GM04504 (cell line): ENCODE measurements at regions not wholly inside any gene's neighbourhood (a gene's known extent, or its start where the extent isn't known, plus 50 kb on each side); places are given as distances from the start of the nearest gene placed in this dataset.
"Not testable (repeated sequence)": the region's sequence is repeated elsewhere in the genome, so short reads cannot be mapped to it uniquely, and the experiment has no call there.

ENCODE experiments used
- DNase-seq: peaks from one replicate; pipeline ENCODE4 v3.0.0-alpha.2; 2012; ENCODE audit warnings: low read depth

DNA sequence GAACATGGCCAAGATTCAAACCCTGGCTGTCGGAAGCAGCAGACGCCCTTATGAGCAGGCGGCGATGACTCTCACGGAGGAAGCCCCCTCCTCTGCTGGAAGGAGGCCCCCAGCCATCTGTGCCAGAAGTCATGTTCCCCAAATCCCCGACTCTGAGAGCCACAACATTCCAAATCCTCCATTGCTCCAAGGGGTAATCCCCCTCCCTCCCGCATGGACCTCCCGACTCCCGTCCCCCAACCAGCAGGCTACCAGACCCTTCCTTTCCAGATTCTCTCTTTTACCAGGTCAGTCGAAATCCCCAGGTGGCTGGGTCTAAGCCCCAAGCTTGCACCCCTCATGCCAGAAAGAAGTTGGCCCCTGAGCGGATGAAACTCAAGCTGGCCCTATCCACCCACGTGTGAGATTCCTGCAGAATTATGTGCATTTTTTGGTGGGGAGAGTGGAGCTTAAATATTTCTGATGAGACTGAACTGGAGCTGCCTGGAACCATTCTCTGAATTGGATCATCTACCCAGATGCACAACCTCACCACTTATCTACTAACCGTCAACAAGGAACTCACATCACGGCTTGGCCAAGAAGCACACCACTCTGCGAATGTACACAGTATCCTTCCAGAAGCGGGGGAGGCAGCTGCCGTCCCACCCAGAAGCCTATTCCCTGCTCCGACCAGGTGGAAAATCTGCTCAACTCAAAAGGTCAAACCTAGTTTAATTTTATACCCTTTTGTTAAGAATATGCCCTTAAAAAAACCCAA is 283.5 kb downstream of the C16orf95 start:
- DNase-seq, result no peak

DNA sequence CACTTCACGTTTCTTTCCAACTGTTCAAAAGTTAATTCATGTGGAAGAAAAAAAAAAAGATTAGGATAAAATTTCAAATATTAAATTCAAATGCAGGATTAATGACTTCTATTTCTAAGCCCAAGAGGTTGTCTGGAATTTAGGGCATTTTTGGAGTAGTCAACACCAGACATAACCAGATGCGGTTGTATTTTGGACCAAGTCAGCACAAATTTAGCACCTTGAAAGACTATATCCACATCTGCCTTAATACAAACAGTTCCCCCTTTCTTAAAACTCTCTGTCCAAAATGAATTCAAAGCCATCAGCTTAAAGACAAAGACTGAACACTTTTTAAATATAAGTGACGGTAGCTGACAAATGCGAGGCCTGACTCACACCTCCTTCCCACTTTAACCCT is 282.9 kb downstream of the C16orf95 start:
- DNase-seq, result no peak

DNA sequence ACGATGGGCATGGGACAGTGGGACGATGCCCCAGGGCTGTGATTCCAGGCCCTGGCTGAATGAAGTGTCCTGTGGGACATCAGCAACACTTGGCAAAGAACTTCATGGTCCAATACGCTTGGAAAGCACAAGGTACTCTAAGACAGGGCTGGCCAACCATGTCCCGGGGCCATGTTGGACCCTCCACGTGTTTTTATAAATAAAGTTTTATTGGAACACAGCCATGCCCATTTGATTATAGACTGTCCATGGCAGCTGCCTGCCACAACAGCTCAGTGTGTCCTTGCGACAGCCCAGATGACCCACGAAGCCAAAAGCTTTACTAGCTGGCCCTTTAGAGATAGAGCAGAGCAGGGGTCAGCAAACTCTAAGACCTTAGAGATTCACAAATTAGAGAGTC is 282.1 kb downstream of the C16orf95 start:
- no peak for DNase-seq

- DNase-seq, result no peak
These were observed 280.2 kb downstream of the C16orf95 start for GRCh38 chr16:87037012-87037411.

DNA sequence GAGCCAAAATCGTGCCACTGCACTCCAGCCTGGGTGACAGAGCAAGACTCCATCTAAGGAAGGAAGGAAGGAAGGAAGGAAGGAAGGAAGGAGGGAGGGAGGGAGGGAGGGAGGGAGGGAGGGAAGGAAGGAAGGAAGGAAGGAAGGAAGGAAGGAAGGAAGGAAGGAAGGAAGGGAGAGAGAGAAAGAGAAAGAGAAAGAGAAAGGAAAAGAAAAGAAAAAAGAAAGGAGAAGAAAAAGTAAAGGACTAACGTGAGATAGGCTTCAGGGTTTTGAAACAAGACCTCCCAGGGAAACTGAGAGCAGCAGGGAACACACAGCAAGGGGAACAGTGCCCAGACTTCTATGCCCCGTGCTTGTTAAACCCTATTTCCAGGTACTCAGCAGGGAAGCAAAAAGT is 278.7 kb downstream of the C16orf95 start:
- not testable (repeated sequence) for DNase-seq

GRCh38 chr16:87040169-87041117 is 276.7 kb downstream of the C16orf95 start:
- DNase-seq, result no peak

DNA sequence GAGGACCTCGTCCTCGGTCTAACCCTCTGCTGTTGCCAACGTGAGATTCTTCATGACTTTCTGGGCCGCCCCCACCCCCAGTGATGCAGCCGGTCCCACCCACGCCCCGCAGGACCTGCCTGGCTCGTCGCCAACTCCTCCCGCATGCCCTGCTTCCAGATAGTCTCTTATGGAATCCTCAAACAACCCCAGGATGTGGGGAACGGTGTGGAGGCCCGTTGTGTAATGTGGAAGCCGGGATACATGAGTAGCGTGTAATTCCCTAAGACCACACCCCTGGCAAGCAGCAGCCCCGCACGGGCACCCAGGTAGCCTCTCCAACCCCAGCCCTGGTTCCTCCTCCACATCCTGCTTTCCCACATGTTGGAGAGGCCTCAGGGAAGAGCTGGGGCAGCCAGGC is 275.9 kb downstream of the C16orf95 start:
- DNase-seq, result no peak

DNA sequence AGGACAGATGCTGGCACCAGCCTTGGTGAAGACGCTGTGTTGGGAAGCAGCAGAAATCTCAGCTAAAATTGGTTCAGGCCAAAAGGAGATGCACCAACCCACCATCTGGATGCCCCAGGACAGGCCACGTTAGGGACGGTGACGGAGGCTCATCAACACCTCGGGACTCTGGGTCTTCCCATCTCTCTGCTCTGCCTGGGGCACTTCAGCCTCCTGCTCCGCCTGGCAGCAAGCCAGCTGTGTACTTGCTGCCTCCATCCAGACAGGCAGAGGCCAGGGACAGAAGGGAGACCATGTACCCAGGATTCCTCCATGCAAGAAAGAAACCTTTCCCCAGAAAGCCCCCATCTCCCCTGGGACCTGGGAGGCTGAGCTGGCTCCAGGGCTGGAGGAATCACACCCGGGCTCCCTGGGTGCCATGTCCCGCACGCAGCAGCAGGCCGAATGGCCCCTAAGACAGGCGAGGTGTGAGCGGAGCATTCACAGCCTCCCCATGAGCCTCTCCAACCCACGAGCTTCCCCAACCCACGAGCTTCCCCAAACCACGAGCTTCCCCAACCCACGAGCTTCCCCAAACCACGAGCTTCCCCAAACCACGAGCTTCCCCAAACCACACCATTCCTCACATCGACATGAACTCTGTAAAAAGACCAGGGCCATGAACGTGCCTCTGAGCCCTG is 274.5 kb downstream of the C16orf95 start:
- no peak for DNase-seq

- no peak for DNase-seq
These were observed 273.8 kb downstream of the C16orf95 start for GRCh38 chr16:87043231-87044031.

DNA sequence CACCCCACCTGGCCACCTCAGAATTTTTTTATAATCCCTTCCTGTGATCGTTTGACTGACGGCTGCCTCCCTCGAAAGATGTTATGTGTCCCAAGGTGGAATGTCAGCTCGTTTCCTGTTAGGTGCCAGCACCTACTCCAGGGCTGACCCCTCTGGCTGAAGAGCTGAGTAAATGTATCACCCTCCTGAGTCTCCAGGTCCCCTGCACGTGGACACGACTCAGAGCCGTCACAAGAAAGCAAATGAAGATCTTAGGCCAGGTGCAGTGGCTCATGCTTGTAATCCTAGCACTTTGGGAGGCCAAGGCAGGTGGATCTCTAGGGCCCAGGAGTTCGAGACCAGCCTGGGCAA is 273.2 kb downstream of the C16orf95 start:
- DNase-seq, result no peak

DNA sequence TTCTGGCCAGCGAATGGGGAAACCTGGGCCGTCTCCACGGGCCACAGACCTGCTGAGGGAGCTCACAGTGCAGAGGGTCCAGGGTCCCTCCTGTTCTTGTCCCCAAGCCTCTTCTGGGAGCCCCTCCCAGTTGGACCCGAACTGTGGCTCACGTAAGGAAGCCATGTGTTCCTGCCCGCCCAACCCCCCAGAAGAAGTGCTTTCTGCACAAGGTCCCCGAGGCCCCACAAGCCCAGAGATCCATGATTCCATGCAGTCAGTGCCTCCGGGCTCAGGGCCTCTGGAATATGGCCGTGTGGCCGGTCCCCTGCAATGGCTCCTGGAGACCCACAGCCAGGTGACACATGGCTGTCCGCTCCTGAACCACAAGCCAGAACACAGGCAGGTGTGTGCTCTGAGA is 272.4 kb downstream of the C16orf95 start:
- DNase-seq, result no peak

DNA sequence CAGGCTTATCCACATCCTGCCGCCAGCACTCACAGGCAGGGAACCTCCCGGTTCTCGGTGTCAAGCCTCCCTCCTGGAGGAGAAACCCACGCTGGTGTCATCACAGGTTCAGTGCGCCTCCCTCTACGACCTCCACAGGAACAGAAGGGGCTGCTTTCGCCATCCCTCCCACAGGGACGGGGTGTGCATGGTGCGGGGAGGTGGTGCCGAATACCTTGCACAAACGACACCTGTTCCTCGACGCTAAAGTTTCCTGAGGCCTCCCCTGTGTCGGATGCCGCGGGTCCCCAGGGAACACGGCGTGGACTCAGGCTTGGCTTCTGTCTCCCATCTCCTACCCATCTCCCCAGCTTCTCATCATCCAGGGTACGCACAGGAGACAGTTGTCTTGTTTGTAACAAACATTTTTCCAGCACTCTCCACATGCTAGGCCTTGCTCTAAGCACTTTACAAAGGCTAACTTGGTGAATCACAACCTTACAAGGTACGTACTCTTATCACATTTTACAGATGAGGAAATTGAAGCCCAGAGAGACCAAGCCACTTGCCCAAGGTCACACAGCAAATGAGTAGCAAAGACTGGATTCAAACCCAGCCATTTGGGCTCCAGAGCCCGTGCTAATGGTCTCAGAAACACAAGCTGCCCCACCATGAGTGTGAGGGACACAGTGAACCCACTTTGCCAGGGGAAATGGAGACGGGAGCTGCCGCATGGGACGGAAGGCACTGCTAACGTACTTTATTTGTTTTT is 271.6 kb downstream of the C16orf95 start:
- no peak for DNase-seq

DNA sequence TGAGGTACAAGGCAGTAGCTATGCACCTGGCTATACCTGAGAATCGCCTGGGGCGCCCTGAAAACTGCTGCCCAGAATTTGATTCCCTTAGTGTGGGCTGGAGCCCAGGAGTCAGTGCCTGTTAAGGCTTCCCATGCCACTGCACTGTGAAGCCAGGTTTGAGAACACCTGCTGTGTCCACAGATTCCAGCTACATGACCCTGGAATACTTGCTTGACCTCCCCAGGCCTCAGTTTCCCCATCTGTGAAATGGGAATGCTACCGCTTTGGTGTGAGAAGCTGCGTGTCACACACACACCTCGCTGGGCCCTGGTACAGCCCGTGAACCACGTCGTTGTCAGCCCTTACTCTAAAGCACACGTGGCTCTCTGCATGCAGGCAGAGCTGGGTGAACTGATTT is 271.0 kb downstream of the C16orf95 start:
- no peak for DNase-seq

- no peak for DNase-seq
These were observed 269.8 kb downstream of the C16orf95 start for GRCh38 chr16:87047221-87048037.

- no peak for DNase-seq
These were observed 269.0 kb downstream of the C16orf95 start for GRCh38 chr16:87048038-87048729.

DNA sequence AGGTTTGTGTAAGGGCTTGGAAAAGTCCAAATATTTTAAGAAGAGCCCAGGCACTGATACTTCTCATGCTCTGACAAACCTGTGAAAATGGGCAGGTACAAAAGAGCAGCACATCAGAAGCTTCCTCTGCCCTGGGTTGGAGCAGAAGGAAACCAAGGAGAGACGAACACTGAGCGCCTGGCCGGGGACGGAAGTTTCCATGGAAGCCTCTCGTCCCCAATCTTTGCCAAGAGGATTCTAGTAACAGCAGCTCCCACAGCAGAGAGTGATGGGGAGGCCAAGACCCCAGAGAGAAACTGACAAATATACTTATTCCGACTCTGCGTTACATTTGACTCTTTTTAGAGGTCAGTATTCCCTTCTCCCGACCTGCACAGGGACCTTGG is 268.5 kb downstream of the C16orf95 start:
- DNase-seq, result no peak

GRCh38 chr16:87049216-87049615 is 268.0 kb downstream of the C16orf95 start:
- not testable (repeated sequence) for DNase-seq

- DNase-seq, result no peak
These were observed 267.1 kb downstream of the C16orf95 start for GRCh38 chr16:87050142-87050541.

DNA sequence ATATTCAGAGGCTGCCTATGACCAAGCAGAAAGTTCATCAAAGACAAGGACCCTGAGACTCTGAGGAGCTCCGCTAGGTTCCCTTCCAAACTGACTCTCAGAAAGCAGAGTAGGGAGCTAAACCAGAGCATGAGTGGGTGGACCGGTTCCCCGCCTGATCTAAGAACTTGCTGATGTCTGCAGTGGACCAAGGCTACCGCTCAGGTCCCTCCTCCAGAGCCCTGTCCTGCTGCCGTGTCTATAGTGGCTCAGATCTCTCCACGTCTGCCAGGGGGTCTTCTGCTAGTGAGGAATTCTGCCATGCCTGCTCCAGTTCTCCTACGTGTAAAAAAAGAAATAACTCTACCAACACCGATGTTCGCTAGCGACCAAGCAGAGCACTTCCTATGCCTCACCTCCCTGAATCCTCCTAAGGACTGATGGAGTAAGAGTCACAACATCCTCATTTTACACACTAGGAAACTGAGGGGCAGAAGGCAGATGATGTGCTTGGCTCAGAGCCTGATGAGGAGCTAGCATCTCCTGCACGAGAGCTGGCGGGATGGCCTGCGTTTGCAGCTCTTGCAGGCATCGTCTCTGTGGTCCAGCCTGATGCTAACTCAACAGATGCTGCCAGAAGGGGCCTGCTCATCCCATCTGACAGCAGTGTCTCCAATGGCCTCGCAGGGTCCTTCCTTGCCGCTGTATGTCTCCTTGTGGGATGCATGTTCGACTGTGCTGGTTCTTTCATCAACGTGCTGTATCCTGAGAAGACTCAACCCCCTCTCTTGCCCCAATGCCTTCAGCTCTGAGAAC is 265.5 kb downstream of the C16orf95 start:
- DNase-seq, result no peak
